H9 (cell line): ENCODE measurements at regions not wholly inside any gene's neighbourhood (a gene's known extent, or its start where the extent isn't known, plus 50 kb on each side); places are given as distances from the start of the nearest gene placed in this dataset.

Source experiments
- DNase-seq: peaks from one replicate; pipeline ENCODE4 v3.0.0-alpha.2; 2017
- H2AFZ ChIP-seq: one replicate; pipeline ENCODE4 v1.6.1; 2013; ENCODE audit warnings: mild to moderate bottlenecking, low read length, control low read depth, moderate library complexity
- H2AK5ac ChIP-seq: 2 replicates; pipeline ENCODE4 v1.6.1; 2013; ENCODE audit warnings: low read length, control low read depth, mixed read lengths; ENCODE audit not compliant: insufficient read length
- H2BK120ac ChIP-seq: one replicate; pipeline ENCODE4 v1.6.1; 2013; ENCODE audit warnings: low read depth, mild to moderate bottlenecking, low read length, control low read depth, inconsistent platforms; ENCODE audit not compliant: poor library complexity, severe bottlenecking
- H2BK12ac ChIP-seq: 2 replicates; pipeline ENCODE4 v1.6.1; 2013; ENCODE audit warnings: low read length, control low read depth, mixed read lengths, low read depth; ENCODE audit not compliant: insufficient read length
- H2BK15ac ChIP-seq: 2 replicates; pipeline ENCODE4 v1.6.1; 2013; ENCODE audit warnings: low read depth, low read length, control low read depth
- H2BK20ac ChIP-seq: one replicate; pipeline ENCODE4 v1.6.1; 2013; ENCODE audit warnings: low read depth, mild to moderate bottlenecking, low read length, control low read depth, inconsistent platforms; ENCODE audit not compliant: poor library complexity, severe bottlenecking
- H2BK5ac ChIP-seq: 2 replicates; pipeline ENCODE4 v1.6.1; 2013; ENCODE audit warnings: low read length, control low read depth, mixed read lengths; ENCODE audit not compliant: insufficient read length
- H3K14ac ChIP-seq: 2 replicates; pipeline ENCODE4 v1.6.1; 2013; ENCODE audit warnings: low read length, control low read depth; ENCODE audit not compliant: insufficient read depth
- H3K18ac ChIP-seq: 2 replicates; pipeline ENCODE4 v1.6.1; 2013; ENCODE audit warnings: low read depth, mild to moderate bottlenecking, mixed read lengths, low read length, control low read depth; ENCODE audit not compliant: insufficient read length
- H3K23ac ChIP-seq: 2 replicates; pipeline ENCODE4 v1.6.1; 2013; ENCODE audit warnings: low read length, control low read depth, mixed read lengths, low read depth; ENCODE audit not compliant: insufficient read length
- H3K23me2 ChIP-seq: 2 replicates; pipeline ENCODE4 v1.6.1; 2013; ENCODE audit warnings: low read depth, mild to moderate bottlenecking, mixed read lengths, low read length, control low read depth; ENCODE audit not compliant: insufficient read length, poor library complexity, severe bottlenecking
- H3K27ac ChIP-seq: 2 replicates; pipeline ENCODE4 v1.5.1; 2013; ENCODE audit warnings: low read length, control low read depth, mixed read lengths, low read depth; ENCODE audit not compliant: insufficient read length
- H3K27me3 ChIP-seq: 2 replicates; pipeline ENCODE4 v1.6.1; 2013; ENCODE audit warnings: low read length, control low read depth, inconsistent platforms; ENCODE audit not compliant: insufficient read depth
- H3K4ac ChIP-seq: 2 replicates; pipeline ENCODE4 v1.6.1; 2013; ENCODE audit warnings: low read depth, mild to moderate bottlenecking, control low read depth, inconsistent platforms, low read length, moderate library complexity
- H3K4me1 ChIP-seq: 2 replicates; pipeline ENCODE4 v1.6.1; 2013; ENCODE audit warnings: low read length, control low read depth, inconsistent platforms; ENCODE audit not compliant: insufficient read depth
- H3K4me2 ChIP-seq: 2 replicates; pipeline ENCODE4 v1.6.1; 2013; ENCODE audit warnings: low read length, control low read depth, mixed read lengths; ENCODE audit not compliant: insufficient read length, insufficient read depth
- H3K56ac ChIP-seq: 2 replicates; pipeline ENCODE4 v1.6.1; 2013; ENCODE audit warnings: low read depth, mild to moderate bottlenecking, mixed read lengths, low read length, control low read depth; ENCODE audit not compliant: insufficient read length
- H3K79me1 ChIP-seq: 2 replicates; pipeline ENCODE4 v1.6.1; 2013; ENCODE audit warnings: low read depth, mild to moderate bottlenecking, moderate library complexity, low read length, control low read depth, inconsistent platforms; ENCODE audit not compliant: insufficient read depth, poor library complexity, severe bottlenecking
- H3K79me2 ChIP-seq: 2 replicates; pipeline ENCODE4 v1.6.1; 2013; ENCODE audit warnings: low read length, control low read depth, inconsistent platforms; ENCODE audit not compliant: insufficient read depth
- H3K9ac ChIP-seq: 2 replicates; pipeline ENCODE4 v1.6.1; 2013; ENCODE audit warnings: low read length, control low read depth, mixed read lengths; ENCODE audit not compliant: insufficient read length; ENCODE audit errors: extremely low read depth
- H3K9me3 ChIP-seq: one replicate; pipeline ENCODE4 v1.6.1; 2013; ENCODE audit warnings: low read depth, low read length, inconsistent platforms; ENCODE audit not compliant: control insufficient read depth
- H3T11ph ChIP-seq: one replicate; pipeline ENCODE4 v1.6.1; 2013; ENCODE audit warnings: mild to moderate bottlenecking, low read length, control low read depth, inconsistent platforms
- H4K20me1 ChIP-seq: one replicate; pipeline ENCODE4 v1.6.1; 2013; ENCODE audit not compliant: control insufficient read depth, insufficient read length, insufficient read depth
- H4K5ac ChIP-seq: 2 replicates; pipeline ENCODE4 v1.6.1; 2013; ENCODE audit warnings: low read depth, mild to moderate bottlenecking, mixed read lengths, low read length, control low read depth; ENCODE audit not compliant: insufficient read length
- H4K8ac ChIP-seq: replicated peaks from 2 replicates; pipeline ENCODE4 v1.6.1; 2013; ENCODE audit warnings: low read length, control low read depth, mixed read lengths, low read depth; ENCODE audit not compliant: insufficient read length
- H4K91ac ChIP-seq: 2 replicates; pipeline ENCODE4 v1.6.1; 2013; ENCODE audit warnings: low read depth, mild to moderate bottlenecking, moderate library complexity, mixed read lengths, low read length, control low read depth; ENCODE audit not compliant: insufficient read length
- H3K27ac Mint-ChIP-seq, 3 experiments: 2 replicates in 2 of 3; 3 replicates in 1 of 3; pipeline ENCODE4 v1.8.0; 2020 to 2021; ENCODE audit warnings: mixed read lengths in 3 of 3, mild to moderate bottlenecking in 1 of 3, moderate library complexity in 1 of 3
- H3K27me3 Mint-ChIP-seq: 2 replicates; pipeline ENCODE4 v1.8.0; 2021; ENCODE audit warnings: low read depth, mild to moderate bottlenecking, moderate library complexity, mixed read lengths
- H3K36me3 Mint-ChIP-seq, 3 experiments: 2 replicates in 2 of 3; 3 replicates in 1 of 3; pipeline ENCODE4 v1.8.0; 2020 to 2021; ENCODE audit warnings: low read depth in 3 of 3, mixed read lengths in 3 of 3; ENCODE audit not compliant: insufficient read depth in 1 of 3
- H3K4me1 Mint-ChIP-seq, 2 experiments: 2 replicates each; pipeline ENCODE4 v1.8.0; 2020; ENCODE audit warnings: mixed read lengths in 2 of 2
- H3K4me3 Mint-ChIP-seq, 2 experiments: 2 replicates in 1 of 2; 3 replicates in 1 of 2; pipeline ENCODE4 v1.8.0; 2020 to 2021; ENCODE audit warnings: mild to moderate bottlenecking in 2 of 2, mixed read lengths in 2 of 2, moderate library complexity in 1 of 2
- H3K9me3 Mint-ChIP-seq, 2 experiments: 2 replicates in 1 of 2; 3 replicates in 1 of 2; pipeline ENCODE4 v1.8.0; 2020; ENCODE audit warnings: mild to moderate bottlenecking in 2 of 2, mixed read lengths in 2 of 2, moderate library complexity in 1 of 2
- CTCF ChIP-seq: fragments of 200-600 bp; sonication (generic); conservative IDR thresholded peaks from 3 replicates; pipeline ENCODE4 v1.8.0; 2021; ENCODE audit warnings: antibody characterized with exemption, mild to moderate bottlenecking
- WGBS: extraction: QIAGEN DNeasy Blood & Tissue Kit; methylation state at CpG from one replicate; pipeline ENCODE4 v1.1.7; 2013; ENCODE audit warnings: missing lambda C conversion rate, low lambda C conversion rate, mixed read lengths; ENCODE audit not compliant: insufficient read length; ENCODE audit errors: extremely low coverage; 5-methylcytosine and 5-hydroxymethylcytosine counted together

- DNase-seq: no peak
- Histone ChIP-seq H4K5ac (no peak overlapping the region), H3K23me2 (no peaks in the 10 kb centered on the region), H4K8ac (no peak overlapping the region), H3K56ac (no peak overlapping the region), H3K79me2 (no peaks in the 10 kb centered on the region), H3K27ac (no peak overlapping the region), H3K9me3 (no peaks in the 10 kb centered on the region), H3K9ac (no peak overlapping the region), H4K91ac (no peak overlapping the region), H3K4me1 (peaks cover 2% of the 10 kb centered on the region; the same call in 1 of the 2 replicates), H3K4ac (no peak overlapping the region), H3T11ph (no peak overlapping the region), H3K79me1 (no peaks in the 10 kb centered on the region), H2BK20ac (no peak overlapping the region), H2BK120ac (no peak overlapping the region), H2BK12ac (no peak overlapping the region), H4K20me1 (no peaks in the 10 kb centered on the region), H3K27me3 (no peaks in the 10 kb centered on the region), H3K4me2 (no peak overlapping the region), H3K18ac (no peak overlapping the region), H3K23ac (no peak overlapping the region), H2BK15ac (no peak overlapping the region), H2AFZ (no peak overlapping the region), H2BK5ac (no peak overlapping the region), H2AK5ac (no peak overlapping the region), H3K14ac (no peak overlapping the region)
- Mint-ChIP-seq H3K4me3 (no peak overlapping the region), H3K36me3 (no peaks in the 10 kb centered on the region), H3K27me3 (no peaks in the 10 kb centered on the region), H3K9me3 (peaks cover 0 to 3% of the 10 kb centered on the region in 2 experiments; a peak in 1 of 5 replicates), H3K4me1 (peaks cover 21 to 22% of the 10 kb centered on the region in 2 experiments), H3K27ac (no peak overlapping the region; a peak in 1 of 7 replicates)
- no CpG with 5 or more reads among the region's 3 CpGs for WGBS
- no peak for TF ChIP-seq CTCF
Measured at GRCh38 chr1:199867601-199868000, 159.9 kb upstream of the NR5A2 start.
